ENCODE measurements at regions not wholly inside any gene's neighbourhood (a gene's known extent, or its start where the extent isn't known, plus 50 kb on each side); places are given as distances from the start of the nearest gene placed in this dataset.
A peak's percentile ranks its signal among the peaks of the same experiment; 100 is the strongest.

DNA sequence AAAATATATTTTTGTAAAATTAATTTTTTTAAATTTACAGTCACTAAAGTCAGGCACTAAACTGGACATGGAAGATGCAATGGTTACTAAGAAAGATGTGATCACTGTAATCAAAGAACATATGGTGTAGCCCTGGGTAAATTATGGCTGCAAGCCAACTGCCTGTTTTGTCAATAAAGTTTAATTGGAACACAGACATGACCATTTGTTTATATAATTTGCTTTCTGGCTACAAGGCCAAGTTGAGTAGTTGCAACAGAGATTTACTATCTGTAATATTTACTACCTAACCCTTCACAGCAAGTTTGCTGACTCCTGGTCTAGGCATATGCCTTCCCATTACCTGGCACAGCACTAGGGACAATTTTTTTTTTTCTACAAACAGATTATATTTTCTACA, 448.9 kb downstream of the ADRA2A start:
- TF ChIP-seq, protein P1, sequence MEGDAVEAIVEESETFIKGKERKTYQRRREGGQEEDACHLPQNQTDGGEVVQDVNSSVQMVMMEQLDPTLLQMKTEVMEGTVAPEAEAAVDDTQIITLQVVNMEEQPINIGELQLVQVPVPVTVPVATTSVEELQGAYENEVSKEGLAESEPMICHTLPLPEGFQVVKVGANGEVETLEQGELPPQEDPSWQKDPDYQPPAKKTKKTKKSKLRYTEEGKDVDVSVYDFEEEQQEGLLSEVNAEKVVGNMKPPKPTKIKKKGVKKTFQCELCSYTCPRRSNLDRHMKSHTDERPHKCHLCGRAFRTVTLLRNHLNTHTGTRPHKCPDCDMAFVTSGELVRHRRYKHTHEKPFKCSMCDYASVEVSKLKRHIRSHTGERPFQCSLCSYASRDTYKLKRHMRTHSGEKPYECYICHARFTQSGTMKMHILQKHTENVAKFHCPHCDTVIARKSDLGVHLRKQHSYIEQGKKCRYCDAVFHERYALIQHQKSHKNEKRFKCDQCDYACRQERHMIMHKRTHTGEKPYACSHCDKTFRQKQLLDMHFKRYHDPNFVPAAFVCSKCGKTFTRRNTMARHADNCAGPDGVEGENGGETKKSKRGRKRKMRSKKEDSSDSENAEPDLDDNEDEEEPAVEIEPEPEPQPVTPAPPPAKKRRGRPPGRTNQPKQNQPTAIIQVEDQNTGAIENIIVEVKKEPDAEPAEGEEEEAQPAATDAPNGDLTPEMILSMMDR (IDR thresholded peaks at IDR 0.05; ENCODE audit: control insufficient read depth, extremely low read depth, insufficient read depth), result no peak
- H3K4me3 ChIP-seq (ENCODE audit: low read depth, low read length), result no peak overlapping the region

DNA sequence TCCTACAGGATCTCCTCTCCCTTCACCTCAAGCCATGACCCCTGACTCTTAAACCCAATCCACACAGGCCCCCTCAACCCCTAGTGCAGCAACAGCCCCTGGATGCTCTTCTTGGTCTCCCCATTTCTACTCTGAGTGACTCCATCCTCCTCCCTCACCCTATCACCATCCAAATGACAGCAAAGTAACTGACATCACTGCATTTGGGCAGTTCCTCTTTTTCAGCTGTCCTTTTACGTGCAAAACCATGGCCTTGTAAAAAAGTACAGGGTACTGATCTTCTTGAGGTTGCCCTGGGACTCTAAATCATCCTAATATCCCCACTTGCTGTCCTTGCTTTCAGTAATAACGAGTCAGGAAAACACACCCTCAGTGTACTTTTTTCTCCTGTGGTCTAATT, 454.9 kb downstream of the ADRA2A start:
- no peak for DNase-seq (ENCODE audit: low read depth)
- TF ChIP-seq, protein P1 (IDR thresholded peaks at IDR 0.05; ENCODE audit: control insufficient read depth, extremely low read depth, insufficient read depth), result no peak

More for the DNA sequence above, 448.9 kb downstream of the ADRA2A start:
- peak; percentile 95 for DNase-seq (ENCODE audit: low read depth)

DNA sequence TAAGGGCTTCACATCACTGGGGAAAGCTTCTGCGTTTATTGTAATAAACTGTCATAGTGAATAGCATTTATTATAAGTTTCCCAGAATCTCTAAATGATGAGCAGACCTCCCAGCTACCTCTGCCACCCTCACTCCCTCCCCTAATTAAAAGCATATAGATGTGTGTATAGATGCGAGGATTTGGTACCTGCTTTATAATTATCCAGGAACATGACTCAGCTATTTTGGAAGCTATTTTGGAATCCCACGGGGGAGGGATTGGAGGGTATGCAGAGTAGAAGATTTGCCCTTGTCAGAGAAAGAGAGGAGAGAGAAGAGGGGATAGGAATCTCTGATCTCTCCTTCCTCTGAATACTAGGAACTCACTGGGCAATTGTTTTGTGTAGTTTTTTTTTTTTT, 455.3 kb downstream of the ADRA2A start:
- DNase-seq (ENCODE audit: low read depth), result no peak
- TF ChIP-seq, protein P1 (IDR thresholded peaks at IDR 0.05; ENCODE audit: control insufficient read depth, extremely low read depth, insufficient read depth), result no peak
- no peak overlapping the region for H3K4me3 ChIP-seq (ENCODE audit: low read depth, low read length)

More for the DNA sequence above, 454.9 kb downstream of the ADRA2A start:
- no peak overlapping the region for H3K4me3 ChIP-seq (ENCODE audit: low read depth, low read length)

DNA sequence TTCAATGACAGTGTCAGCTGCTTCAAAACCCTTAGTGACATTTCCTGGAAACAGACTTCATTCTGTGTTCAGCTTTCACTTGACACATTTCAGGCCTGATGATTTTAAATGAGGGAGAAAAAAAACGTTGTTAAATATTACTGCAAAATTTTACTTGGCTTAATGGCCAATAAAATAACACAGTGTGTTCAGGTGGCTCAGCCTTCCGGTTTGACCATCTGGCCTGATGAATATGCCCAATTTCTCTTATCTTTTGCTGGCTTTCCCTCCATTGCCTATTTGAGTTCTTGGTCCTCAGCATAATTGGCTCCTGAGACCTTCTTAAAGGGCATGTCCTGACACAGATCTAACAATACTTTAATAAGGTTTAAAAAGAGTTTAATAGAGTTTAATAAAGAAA, 462.4 kb downstream of the ADRA2A start:
- H3K4me3 ChIP-seq (ENCODE audit: low read depth, low read length), result no peak overlapping the region
- TF ChIP-seq, protein P1 (IDR thresholded peaks at IDR 0.05; ENCODE audit: control insufficient read depth, extremely low read depth, insufficient read depth), result no peak

DNA sequence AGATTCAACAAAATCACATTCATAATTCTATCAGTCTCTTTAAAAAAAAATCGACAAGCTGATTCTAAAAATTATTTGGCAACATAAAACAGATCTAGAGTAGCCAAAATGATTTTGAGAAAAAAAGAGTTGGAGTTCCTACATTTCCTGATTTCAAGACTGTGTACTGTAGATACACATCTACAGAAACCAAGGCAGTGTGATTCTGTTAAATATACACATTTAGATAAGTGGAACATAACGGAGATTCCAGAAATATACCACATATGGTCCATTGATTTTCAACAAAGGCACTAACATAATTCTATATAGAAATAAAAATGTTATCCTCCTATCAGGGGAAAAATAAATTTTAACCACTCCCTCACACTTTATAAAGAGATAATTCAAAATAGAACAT, 467.0 kb downstream of the ADRA2A start:
- TF ChIP-seq, protein P1 (IDR thresholded peaks at IDR 0.05; ENCODE audit: control insufficient read depth, extremely low read depth, insufficient read depth), result no peak
- DNase-seq (ENCODE audit: low read depth), result no peak
- H3K4me3 ChIP-seq (ENCODE audit: low read depth, low read length), result no peak overlapping the region

More for the DNA sequence above, 462.4 kb downstream of the ADRA2A start:
- peak; percentile 19 for DNase-seq (ENCODE audit: low read depth)

DNA sequence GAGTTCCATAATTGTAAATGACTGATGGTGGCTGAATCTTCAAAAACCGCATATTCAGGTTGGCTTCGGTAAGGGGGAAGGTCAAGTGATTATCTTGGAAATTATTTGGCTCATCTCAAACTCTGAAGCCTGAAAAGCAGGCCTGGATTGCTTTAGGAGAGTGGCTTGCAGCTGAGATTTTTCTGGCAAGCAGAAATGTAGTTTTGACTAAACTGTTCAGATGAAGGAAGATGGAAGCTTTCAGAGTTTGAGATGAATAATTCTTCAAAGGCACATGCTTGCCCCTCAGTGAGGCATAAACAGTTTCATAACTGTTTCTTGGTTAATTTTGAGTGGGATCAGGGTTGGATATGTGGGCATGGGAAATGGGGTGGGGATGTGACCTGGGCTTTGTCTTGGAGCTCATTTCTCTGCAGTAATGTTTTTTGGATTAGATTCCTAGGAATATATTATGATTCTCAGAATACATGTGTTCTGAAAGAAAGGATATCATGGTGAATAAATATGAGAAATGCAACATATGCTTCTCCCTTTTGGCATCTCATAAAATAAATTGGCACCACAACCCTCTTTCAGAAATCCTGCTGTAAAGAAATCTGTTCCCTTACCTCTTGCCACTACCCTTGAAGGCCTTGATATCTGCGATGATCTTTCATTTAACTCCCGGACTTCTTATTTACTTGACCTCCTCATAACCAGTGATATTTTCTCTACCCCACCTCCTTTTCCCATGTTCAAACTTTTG, 469.2 kb downstream of the ADRA2A start:
- no peak overlapping the region for H3K4me3 ChIP-seq (ENCODE audit: low read depth, low read length)
- TF ChIP-seq, protein P1 (IDR thresholded peaks at IDR 0.05; ENCODE audit: control insufficient read depth, extremely low read depth, insufficient read depth), result no peak
- no peak for DNase-seq (ENCODE audit: low read depth)

Measured in LNCaP clone FGC (cell line).